ENCODE measurements at regions not wholly inside any gene's neighbourhood (a gene's known extent, or its start where the extent isn't known, plus 50 kb on each side); places are given as distances from the start of the nearest gene placed in this dataset.
"Not testable (repeated sequence)": the region's sequence is repeated elsewhere in the genome, so short reads cannot be mapped to it uniquely, and the experiment has no call there.

DNA sequence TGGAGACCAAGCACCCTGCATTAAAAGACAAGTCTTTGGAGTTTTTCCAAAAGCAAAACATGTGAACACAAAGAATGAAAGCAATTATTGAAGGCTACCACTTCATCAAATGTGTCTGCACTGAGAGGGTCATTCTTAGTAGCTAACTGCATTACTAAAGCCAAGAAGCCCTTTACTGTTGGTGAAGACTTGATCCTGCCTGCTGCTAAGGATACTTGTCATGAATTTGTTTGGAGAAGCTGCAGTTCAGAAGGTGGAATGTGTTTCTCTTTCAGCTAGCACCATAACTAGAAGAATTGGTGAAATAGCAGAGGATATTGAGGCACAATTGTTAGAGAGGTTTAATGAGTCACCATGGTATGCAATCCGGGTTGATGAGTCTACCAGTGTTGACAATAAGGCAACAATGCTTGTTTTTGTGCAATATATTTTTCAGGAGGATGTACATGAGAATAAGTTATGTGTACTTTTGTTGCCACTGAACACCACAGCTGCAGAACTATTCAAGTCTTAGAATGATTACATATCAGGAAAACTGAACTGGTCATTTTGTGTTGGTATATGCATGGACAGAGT, 457.3 kb upstream of the ISX start:
- no peak for DNase-seq

DNA sequence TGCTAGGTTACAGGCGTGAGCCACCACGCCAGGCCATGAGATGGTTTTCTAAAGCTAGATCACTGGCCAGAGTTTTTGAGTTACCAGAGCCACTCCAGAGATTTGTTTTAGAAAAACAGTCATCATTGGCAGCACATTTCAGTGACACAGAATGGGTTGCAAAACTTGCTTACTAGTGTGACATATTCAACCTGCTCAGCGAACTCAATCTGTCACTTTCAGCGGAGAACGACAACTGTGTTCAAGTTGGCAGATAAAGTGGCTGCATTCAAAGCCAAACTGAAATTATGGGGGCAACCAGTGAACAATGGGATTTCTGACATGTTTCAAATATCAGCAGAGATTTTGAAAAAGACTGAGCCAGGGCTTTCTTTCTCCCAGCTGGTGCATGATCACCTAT, 456.3 kb upstream of the ISX start:
- no peak for DNase-seq

DNA sequence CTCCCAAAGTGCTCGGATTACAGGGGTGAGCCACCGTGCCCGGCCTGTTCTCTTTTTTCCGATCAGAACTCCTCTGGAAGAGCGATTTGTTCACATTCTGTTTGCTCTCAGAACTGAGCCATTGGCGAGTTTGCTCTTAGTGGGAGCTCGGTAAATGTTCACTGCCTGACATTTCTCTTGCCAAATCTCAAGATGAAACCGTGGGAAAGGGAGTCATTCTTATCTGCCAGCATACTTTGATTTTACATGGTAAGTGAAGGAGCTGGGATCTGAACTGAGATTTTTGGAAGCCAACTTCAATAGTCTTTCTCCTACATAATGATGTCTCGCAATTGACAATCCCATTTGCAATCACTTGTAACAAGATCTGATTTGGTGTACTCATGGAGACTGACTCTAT, 445.8 kb upstream of the ISX start:
- no peak for DNase-seq

DNA sequence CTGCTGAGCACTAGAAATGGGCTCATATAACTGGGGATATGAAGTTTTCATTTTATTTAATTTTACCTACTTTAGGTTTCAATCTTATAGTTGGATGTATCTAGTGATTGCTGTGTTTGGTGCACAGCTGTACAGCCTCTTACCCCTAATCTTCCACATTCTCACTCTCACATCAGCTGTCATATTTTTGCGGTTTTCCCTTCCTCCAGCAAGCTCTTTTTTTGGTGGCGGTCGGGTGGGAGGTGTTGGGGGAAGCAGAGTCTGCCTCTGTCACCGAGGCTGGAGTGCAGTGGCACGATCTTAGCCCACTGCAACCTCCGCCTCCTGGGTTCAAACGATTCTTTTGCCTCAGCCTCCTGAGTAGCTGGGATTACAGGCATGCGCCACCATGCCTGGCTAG, 445.1 kb upstream of the ISX start:
- DNase-seq, result no peak

DNA sequence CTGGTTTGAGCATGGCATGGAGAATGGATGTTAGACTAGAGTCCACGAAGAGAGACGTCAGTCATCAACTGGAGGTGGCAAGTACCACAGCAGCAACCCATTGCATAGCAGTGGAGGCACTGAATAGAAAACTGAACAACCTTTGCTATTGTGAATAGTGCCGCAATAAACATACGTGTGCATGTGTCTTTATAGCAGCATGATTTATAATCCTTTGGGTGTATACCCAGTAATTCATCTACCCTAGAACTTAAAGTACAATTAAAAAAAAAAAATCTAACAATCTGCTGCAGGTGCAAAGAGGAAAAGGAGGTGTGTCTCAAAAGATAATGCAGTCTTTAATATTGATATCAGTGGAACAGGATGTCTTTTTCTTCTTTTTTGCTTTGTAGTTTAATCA, 443.4 kb upstream of the ISX start:
- no peak for DNase-seq

DNA sequence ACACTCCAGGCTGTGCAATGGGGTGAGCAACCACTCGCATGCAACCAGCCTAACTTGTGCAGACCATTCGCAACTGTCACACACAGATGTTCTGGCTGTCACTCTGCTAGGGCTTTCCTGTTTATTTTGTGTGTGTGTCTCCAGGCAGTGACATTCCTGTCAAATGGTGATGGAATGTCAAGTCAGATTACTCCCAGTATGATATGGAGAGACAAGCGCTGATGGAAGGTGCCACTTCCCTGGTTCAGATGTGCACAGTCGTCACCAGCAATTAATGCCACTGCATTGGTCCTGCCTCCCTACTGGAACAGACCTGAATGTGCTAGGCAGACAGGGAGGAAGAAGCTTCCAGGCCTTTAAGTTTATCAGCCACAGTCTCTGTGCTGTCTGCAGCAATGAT, 442.4 kb upstream of the ISX start:
- DNase-seq, result no peak

DNA sequence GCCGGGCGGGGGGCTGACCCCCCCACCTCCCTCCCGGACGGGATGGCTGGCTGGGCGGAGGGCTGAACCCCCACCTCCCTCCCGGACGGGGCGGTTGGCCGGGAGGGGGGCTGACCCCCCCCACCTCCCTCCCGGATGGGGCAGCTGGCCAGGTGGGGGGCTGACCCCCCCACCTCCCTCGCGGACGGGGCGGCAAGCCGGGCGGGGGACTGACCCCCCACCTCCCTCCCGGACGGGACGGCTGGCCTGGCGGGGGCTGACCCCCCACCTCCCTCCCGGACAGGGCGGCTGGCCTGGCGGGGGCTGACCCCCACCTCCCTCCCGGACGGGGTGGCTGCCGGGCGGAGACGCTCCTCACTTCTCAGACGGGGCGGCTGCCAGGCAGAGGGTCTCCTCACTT, 440.1 kb upstream of the ISX start:
- not testable (repeated sequence) for DNase-seq

DNA sequence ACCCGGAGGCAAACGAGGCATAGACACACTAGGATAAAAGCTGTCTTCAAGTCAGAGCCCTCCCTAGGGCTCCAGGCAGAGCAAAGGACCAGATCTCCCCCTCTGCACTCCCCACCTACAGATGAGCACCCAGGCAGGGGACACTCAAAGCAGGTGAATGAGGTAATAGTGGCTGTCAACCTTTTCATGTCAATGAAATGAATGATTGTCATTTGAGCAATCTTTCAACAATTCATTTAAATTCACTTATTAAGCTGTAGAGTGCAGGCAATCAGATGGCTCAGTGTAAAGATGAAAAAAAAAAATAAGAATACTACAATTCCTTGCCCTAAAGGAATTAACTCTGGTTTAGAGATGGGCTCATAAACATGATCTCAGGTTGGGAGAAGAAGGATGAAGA, 427.8 kb upstream of the ISX start:
- no peak for DNase-seq

DNA sequence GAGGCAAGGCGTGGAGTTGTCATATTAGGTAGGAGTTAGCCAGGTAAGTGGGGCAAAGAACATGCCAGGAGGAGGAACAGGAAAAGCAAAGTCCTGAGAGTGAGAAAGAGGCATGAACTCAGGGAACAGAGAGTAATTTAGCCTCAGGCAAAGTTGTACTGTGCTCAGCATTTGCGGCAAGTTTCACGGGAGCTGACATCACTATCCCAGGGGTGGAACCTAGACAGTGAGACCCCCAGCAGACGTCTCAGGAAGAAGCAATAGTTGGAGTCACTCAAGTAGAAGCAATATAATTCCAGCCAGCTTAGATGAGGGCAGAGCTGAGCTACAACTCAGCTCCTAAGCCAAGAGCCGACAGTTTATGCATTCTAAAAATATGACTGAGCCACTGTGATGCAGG, 426.0 kb upstream of the ISX start:
- DNase-seq, result no peak

DNA sequence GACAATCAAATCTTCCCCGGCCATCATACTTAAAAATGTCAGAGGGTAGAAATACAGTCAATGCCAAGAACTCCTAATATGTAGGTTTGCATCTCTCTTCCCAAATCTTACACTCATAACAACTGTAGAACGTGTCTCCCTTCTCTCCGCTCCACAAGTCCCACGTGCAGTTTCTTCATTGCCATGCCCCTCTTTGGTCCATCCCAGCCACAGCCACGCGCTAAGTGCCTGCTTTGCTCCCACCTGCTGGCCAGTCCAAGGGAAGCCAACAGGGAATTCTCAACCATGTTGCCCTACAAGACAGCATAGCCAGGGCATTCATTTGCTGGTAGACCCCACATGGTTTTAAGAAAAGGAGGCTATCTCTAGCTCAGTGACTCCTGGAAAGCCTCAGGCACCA, 420.6 kb upstream of the ISX start:
- no peak for DNase-seq

DNA sequence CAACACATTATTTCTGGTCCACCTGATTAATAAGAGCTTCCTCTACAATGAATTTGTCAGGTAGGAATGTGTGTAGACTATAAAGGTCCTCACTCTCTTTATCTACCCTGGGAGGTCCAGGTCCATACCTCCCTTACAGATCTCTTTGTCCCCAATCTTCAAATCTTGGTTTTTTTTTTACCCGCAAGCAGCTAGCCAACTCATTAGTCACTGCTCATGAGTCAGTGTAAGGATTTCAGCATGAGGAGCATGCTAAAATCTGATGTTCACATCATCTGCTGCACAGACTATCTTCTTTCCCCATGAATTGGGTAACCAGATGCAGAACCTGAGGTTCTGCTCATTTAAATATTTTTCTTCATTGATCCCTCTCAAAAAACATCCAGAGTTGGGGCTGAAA, 397.0 kb upstream of the ISX start:
- DNase-seq, result no peak

DNA sequence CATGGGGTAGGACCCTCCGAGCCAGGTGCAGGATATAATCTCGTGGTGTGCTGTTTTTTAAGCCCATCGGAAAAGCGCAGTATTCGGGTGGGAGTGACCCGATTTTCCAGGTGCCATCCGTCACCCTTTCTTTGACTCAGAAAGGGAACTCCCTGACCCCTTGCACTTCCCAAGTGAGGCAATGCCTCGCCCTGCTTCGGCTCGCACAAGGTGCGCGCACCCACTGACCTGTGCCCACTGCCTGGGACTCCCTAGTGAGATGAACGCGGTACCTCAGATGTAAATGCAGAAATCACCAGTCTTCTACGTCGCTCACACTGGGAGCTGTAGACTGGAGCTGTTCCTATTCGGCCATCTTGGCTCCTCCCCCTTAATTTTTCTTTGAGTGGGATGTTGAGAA, 382.9 kb upstream of the ISX start:
- not testable (repeated sequence) for DNase-seq

DNA sequence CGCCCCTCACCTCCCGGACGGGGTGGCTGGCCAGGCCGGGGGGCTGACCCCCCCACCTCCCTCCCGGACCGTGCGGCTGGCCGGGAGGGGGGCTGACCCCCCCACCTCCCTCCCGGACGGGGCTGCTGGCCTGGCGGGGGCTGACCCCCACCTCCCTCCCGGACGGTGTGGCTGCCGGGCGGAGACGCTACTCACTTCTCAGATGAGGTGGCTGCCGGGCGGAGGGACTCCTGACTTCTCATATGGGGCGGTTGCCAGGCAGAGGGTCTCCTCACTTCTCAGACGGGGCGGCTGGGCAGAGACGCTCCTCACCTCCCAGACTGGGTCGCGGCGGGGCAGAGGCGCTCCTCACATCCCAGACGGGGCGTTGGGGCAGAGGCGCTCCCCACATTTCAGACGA, 381.7 kb upstream of the ISX start:
- not testable (repeated sequence) for DNase-seq

DNA sequence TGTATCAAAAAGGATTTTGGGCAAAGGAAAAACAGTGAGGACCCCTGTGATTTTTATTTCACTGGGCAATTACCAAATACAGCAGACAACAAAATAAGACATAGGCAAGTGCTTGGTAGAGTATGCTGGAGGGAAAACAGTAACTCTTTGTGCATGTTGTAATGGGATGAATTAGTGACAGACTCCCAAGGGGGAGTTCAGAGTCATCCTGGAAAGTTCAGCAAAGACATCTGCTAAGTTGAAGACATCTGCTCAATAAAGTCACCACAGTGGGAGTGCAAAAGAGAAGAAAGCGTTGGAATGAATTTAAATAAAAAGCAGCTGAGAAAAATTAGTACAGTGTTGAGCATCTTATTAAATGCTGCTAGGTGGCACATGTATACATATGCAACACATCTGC, 378.8 kb upstream of the ISX start:
- DNase-seq, result no peak

DNA sequence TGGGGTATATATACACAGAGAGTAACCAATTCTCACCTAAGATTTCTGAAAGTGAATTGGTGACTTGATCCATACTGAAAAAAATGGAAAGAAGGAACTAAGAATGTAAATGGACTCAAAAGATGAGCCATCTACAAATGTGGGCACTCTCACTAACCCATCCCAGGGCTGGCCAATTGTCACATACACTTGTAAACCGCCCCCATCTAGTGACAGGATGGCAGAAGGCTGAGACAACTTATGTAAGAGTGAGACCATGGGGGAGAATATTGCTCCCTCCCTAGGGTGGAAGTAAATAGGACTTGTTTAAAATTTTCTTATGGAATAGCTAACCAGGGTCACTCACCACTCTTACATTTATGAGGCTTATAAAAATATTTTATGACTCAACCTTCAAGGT, 377.1 kb upstream of the ISX start:
- DNase-seq, result no peak

DNA sequence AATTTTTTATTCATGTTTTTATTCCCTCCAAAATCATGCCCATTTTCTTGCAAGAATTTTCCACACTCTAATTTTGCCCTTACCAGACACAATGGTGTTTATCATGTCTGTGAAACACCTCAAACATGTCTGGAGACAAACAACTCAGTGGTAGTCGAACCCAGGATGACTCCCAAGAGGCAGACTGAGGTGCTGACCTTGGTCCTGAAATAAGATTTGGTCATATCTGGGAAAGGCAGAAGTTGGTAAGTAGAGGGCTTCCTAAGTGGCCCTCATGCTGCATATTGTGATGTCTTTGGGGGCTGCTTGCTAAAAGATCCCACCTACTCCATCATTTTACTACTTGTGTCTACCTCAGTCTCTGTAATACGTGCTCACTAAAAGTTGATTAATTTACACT, 369.4 kb upstream of the ISX start:
- DNase-seq, result no peak

DNA sequence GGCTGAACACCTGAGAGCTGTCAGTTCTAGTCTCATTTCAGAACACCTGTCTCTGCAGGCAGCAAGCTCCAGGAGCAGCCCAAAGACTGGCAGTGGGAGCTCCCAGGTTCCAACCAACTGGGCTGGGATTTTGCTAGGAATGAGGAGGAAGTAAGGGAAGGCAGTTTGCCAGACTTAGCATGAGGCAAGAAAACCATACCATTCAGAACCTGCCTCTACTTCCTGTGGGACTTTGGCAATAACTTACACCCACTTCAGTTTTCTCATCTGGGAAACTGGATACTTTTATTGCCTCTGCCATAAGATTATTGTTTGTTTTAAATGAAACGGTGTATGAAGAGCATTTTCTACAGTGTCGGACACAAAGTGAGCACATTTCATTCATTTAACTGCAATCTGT, 363.7 kb upstream of the ISX start:
- no peak for DNase-seq

DNA sequence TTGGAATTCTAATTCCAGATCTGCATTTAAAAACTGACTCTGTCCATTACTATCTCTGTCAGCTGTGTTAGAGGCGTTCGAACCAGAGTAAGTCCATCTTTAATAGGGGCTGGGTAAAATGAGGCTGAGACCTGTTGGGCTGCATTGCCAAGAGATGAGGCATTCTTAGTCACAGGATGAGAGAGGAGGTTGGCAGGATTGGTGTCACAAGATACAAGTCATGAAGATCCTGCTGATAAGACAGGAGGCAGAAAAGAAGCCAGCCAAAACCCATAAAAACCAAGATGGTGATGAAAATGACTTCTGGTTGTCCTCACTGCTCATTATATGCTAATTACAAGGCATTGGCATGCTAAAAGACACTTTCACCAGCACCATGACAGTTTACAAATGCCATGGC, 356.3 kb upstream of the ISX start:
- DNase-seq, result no peak

DNA sequence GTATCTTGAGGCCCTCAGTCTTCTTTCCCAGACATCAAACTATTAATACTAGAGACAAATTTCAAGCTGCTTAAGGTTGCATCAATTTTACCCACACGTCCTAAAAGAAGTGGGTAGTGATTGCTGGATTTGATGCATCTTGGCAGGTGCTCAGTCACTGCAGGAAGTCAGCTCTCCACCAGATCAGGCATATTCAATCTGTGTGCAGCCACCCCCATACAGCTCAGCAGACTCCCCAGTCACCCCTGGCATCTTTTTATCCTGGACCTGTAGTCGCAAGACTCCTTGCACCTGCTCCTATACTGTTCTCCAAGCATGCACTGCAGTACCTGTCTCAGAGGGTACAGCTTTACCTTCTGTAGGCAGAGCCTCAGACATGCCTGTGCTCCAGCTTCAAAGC, 343.1 kb upstream of the ISX start:
- no peak for DNase-seq

DNA sequence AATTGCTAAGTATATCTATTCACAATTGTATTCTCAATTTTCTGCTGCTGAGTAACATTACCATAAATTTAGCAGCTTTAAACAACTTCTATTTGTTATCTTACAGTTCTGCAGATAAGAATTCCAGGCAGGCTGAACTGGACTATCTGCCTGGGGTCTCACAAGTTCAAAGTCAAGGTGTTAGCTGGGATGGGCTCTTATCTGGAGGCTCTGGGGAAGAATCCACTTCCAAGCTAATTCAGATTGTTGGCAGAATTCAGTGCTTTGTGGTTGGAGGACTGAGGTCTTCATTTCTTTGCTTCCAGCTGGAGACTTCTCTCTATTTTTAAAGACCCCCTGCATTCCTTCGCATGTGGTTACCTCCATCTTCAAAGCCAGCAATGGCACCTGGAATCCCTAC, 329.9 kb upstream of the ISX start:
- DNase-seq, result no peak

DNA sequence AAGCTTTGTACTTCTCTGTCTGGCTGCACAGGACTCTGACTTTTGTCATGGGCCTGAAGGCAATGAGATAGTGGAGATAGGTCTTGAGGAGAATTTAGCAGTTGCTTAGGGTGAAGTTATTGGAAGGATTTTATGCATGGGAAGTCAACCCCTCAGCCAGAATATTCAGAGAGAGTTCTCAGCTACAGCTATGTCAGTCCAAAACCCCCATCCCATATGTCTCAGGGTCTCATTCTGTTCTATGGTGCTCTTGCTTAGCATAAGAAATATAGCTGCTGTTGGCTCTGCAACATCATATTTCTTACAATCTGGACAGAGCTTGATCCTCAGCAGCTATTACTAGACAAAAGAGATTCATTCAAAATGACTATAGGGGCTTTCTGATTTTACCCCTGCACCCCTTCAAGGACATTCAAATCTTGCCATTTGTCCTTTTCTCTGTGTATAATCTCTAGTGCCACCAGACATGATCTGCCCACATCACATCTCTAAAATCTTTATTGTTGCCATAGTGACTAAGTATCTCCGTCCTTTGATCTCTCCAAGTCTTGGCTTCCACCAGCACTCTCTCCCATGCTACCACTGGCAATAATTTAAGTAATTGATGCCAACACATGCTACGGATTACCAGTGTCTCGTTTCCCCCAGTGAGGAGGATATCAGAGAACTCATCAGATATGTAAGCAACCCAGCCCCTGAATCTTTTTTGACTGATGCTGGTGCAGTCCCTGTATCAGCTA, 327.1 kb upstream of the ISX start:
- no peak for DNase-seq

DNA sequence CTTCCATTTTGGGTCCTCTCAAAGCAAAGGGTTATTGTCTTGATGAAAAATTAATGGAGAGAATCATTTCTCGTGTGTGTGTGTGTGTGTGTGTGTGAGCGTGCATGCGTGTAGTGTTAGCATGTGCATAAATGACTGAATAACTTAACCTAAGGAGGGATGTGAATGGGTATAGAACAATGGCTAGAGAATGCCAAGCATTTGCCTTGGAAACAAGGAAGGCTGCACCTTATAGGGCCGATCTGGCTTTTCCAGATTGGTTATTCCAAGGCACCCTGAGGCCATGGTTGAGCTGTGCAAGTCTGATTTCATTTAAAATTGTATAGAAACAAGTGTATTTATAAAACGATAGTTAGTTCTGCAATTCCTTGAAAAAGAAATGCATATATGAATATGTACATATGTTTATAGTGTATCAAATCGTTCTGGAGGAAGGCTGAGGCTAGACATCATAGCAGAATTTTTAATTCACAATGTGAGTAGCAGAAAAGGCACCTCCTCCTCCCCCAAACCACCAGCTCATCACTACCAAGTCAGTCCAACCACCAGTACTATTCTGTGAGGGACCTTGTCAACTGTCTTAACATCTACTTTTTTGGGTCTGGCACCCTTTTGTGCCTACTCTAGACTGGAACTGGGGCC, 322.7 kb upstream of the ISX start:
- no peak for DNase-seq

DNA sequence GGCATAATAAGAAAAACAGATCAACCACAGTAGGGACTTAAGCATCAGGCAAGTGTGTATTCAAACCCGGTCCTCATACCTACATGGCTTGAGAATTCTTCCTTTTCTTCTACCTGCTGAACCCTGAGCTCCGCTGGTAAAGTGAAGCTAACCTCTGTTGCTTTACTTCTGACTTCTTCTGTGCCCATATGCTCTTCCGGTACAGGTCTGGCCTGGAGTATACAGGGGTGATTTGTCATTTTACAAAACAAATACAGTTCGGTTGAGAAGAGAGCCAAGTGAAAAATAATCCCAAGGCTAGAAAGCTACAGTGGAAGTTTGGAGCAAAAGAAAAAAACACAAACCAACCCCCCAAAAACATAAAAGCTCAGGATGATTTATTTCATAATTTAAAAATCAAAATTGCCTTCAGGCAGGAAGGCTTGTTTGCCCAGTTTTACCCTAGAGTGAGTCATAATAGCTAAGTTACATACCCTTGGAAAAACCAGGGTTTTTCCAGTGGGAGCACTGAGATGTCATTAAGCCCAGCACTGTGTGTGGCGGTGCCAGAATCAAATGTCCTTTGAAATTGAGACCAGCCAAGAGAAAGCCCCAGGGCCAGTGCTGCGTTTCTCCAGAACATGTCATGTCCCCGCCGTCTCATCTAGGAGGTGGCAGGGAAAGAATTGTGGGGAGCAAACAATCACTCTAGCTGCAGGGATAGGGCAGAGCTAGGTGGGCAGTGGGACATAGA, 305.5 kb upstream of the ISX start:
- no peak for DNase-seq

DNA sequence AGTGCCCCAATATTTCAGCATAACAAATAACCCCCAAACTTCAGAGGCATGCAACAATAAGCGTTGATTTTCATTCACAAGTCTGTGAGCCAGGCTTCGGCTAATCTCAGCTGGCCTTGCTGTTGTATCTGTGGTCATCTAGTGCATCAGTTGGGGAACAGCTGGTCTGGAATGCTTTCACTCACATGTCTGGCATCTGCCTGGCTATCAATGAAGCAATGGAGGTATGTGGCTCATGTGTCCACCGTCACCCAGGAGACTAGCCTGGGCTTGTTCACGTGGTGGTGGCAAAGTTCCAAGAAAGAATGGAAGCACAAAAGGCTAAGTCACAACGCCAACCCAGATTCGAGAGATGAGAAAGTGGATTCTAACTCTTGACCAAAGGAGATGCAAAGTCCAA, 304.8 kb upstream of the ISX start:
- no peak for DNase-seq

Measured in left hindlimb (tissue), 1 donor.